HL-60 (cell line): ENCODE measurements at regions not wholly inside any gene's neighbourhood (a gene's known extent, or its start where the extent isn't known, plus 50 kb on each side); places are given as distances from the start of the nearest gene placed in this dataset.

Source experiments
- GABPA ChIP-seq: IDR thresholded peaks from 2 replicates; pipeline ENCODE4 v1.6.1; 2012; ENCODE audit warnings: low read depth
- POLR2AphosphoS5 ChIP-seq: IDR thresholded peaks from 2 replicates; pipeline ENCODE4 v1.6.1; 2012; ENCODE audit warnings: low read depth
- SPI1 ChIP-seq: IDR thresholded peaks from 2 replicates; pipeline ENCODE4 v1.6.1; 2012; ENCODE audit warnings: low read depth, mild to moderate bottlenecking, borderline replicate concordance
- TF ChIP-seq, protein P1 (sequence below): IDR thresholded peaks from one replicate; pipeline ENCODE4 v1.5.1; 2011; ENCODE audit warnings: low read length, control low read depth, inconsistent platforms; ENCODE audit not compliant: insufficient read depth
- TF ChIP-seq, protein P2 (sequence below): IDR thresholded peaks from 2 replicates; pipeline ENCODE4 v1.6.1; 2012; ENCODE audit warnings: low read depth; ENCODE audit not compliant: insufficient replicate concordance

DNA sequence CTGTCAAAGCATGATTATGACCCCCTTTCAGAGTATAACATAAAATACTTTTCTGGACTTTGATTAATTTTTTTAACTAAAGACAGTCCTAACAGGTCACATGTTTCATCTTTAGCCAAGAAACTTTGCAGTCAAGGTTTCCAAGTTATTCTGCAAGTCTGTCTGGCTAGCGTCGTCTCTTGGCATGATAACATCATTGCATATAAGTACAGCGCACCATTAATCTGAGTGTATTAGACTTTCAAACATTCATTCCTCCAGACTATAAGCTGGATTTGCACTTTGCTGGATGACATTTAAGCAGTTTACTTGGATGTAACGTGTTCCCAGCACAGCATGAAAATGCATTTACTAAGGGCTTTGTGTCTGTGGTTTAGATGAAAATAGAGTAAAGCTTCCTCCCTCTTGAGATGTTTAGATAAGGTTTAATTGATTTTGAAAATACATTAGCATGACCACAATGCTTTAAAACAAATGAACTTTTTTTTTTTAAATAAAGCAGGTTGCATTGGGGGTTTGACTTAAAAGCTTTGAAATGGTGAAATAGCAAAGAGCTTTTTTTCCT, 349.0 kb upstream of the MTPN start:
- TF ChIP-seq POLR2AphosphoS5 (no peak), GABPA (no peak), SPI1 (no peak)
- TF ChIP-seq, protein P1, sequence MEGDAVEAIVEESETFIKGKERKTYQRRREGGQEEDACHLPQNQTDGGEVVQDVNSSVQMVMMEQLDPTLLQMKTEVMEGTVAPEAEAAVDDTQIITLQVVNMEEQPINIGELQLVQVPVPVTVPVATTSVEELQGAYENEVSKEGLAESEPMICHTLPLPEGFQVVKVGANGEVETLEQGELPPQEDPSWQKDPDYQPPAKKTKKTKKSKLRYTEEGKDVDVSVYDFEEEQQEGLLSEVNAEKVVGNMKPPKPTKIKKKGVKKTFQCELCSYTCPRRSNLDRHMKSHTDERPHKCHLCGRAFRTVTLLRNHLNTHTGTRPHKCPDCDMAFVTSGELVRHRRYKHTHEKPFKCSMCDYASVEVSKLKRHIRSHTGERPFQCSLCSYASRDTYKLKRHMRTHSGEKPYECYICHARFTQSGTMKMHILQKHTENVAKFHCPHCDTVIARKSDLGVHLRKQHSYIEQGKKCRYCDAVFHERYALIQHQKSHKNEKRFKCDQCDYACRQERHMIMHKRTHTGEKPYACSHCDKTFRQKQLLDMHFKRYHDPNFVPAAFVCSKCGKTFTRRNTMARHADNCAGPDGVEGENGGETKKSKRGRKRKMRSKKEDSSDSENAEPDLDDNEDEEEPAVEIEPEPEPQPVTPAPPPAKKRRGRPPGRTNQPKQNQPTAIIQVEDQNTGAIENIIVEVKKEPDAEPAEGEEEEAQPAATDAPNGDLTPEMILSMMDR = no peak
- TF ChIP-seq, protein P2, sequence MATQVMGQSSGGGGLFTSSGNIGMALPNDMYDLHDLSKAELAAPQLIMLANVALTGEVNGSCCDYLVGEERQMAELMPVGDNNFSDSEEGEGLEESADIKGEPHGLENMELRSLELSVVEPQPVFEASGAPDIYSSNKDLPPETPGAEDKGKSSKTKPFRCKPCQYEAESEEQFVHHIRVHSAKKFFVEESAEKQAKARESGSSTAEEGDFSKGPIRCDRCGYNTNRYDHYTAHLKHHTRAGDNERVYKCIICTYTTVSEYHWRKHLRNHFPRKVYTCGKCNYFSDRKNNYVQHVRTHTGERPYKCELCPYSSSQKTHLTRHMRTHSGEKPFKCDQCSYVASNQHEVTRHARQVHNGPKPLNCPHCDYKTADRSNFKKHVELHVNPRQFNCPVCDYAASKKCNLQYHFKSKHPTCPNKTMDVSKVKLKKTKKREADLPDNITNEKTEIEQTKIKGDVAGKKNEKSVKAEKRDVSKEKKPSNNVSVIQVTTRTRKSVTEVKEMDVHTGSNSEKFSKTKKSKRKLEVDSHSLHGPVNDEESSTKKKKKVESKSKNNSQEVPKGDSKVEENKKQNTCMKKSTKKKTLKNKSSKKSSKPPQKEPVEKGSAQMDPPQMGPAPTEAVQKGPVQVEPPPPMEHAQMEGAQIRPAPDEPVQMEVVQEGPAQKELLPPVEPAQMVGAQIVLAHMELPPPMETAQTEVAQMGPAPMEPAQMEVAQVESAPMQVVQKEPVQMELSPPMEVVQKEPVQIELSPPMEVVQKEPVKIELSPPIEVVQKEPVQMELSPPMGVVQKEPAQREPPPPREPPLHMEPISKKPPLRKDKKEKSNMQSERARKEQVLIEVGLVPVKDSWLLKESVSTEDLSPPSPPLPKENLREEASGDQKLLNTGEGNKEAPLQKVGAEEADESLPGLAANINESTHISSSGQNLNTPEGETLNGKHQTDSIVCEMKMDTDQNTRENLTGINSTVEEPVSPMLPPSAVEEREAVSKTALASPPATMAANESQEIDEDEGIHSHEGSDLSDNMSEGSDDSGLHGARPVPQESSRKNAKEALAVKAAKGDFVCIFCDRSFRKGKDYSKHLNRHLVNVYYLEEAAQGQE = no peak
